Psoas muscle (tissue), 7 donors: ENCODE measurements at regions not wholly inside any gene's neighbourhood (a gene's known extent, or its start where the extent isn't known, plus 50 kb on each side); places are given as distances from the start of the nearest gene placed in this dataset.

Experiments
- ATAC-seq, 4 donors: fragments of 200-7000 bp; cut with Tn5 transposase; one replicate each; pipeline ENCODE4 v1.9.1; 2020; ENCODE audit warnings: moderate library complexity in 3 of 4, mild to moderate bottlenecking in 2 of 4
- DNase-seq, 2 donors: peaks; one replicate each; pipeline ENCODE4 v3.0.0-alpha.2; 2020
- H3K27ac ChIP-seq: fragments of 200-600 bp; one replicate; pipeline ENCODE4 v1.8.0; 2022
- H3K27me3 ChIP-seq, 3 donors: fragments of 200-600 bp in 1 of 3; one replicate each; pipeline versions ENCODE4 v1.6.1 to v1.8.0; 2013 to 2022; ENCODE audit warnings: low read length in 2 of 3, mild to moderate bottlenecking in 2 of 3, moderate library complexity in 1 of 3; ENCODE audit not compliant: insufficient read depth in 3 of 3
- H3K36me3 ChIP-seq, 2 donors: fragments of 200-600 bp in 1 of 2; one replicate each; pipeline versions ENCODE4 v1.6.1 to v1.8.0; 2013 to 2022; ENCODE audit warnings: low read depth in 1 of 2, mild to moderate bottlenecking in 1 of 2, moderate library complexity in 1 of 2; ENCODE audit not compliant: insufficient read depth in 1 of 2
- H3K4me1 ChIP-seq: fragments of 200-600 bp; one replicate; pipeline ENCODE4 v1.8.0; 2022
- H3K4me3 ChIP-seq: fragments of 200-600 bp; one replicate; pipeline ENCODE4 v1.8.0; 2022; ENCODE audit warnings: mild to moderate bottlenecking
- H3K9me3 ChIP-seq: fragments of 200-600 bp; one replicate; pipeline ENCODE4 v1.8.0; 2022
- WGBS, 3 donors: extraction: QIAGEN DNeasy Blood & Tissue Kit; methylation state at CpG; one replicate each; pipeline versions ENCODE4 v1.1.6 to v1.1.7; 2013; 5-methylcytosine and 5-hydroxymethylcytosine counted together
- intact Hi-C, 2 donors: fragments of 100-400 bp; cut with DNase I; formaldehyde crosslinking; loops; one replicate each; pipeline versions ENCODE4 v1.11.0 to v1.14.2; 2022
- TF ChIP-seq, protein P1 (sequence below): fragments of 200-600 bp; IDR thresholded peaks from one replicate; pipeline ENCODE4 v1.8.0; 2022; ENCODE audit warnings: antibody characterized with exemption
- donor health status: healthy with polysubstance abuse.
- donor health status: DM: no; HTN: no; CAD: no; lungs with moderate emphysema.
- donor health status: Bipolar disorder and iron deficiency.
- donor health status: healthy.
- donor health status: DM: yes; HTN: yes; CAD: no.
- donor health status: DM: no; HTN: no; CAD: no.
- donor health status: DM: yes; HTN: yes; CAD: no.

GRCh38 chr10:107665459-107665858, 501.0 kb upstream of the SORCS1 start:
- TF ChIP-seq, protein P1, sequence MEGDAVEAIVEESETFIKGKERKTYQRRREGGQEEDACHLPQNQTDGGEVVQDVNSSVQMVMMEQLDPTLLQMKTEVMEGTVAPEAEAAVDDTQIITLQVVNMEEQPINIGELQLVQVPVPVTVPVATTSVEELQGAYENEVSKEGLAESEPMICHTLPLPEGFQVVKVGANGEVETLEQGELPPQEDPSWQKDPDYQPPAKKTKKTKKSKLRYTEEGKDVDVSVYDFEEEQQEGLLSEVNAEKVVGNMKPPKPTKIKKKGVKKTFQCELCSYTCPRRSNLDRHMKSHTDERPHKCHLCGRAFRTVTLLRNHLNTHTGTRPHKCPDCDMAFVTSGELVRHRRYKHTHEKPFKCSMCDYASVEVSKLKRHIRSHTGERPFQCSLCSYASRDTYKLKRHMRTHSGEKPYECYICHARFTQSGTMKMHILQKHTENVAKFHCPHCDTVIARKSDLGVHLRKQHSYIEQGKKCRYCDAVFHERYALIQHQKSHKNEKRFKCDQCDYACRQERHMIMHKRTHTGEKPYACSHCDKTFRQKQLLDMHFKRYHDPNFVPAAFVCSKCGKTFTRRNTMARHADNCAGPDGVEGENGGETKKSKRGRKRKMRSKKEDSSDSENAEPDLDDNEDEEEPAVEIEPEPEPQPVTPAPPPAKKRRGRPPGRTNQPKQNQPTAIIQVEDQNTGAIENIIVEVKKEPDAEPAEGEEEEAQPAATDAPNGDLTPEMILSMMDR = no peak
- H3K9me3 ChIP-seq = no peaks in the 10 kb centered on the region
- H3K36me3 ChIP-seq = no peaks in the 10 kb centered on the region
- ATAC-seq = no peak
- WGBS, 3 donors = 74 to 85% (median 78%) methylated on average over 4 of the region's 4 CpGs
- no peaks in the 10 kb centered on the region for H3K27me3 ChIP-seq
- H3K27ac ChIP-seq = no peak overlapping the region
- H3K4me1 ChIP-seq = no peaks in the 10 kb centered on the region
- intact Hi-C loops = no loop called here
- no peak for DNase-seq
- no peak overlapping the region for H3K4me3 ChIP-seq

GRCh38 chr10:107657851-107658250, 493.3 kb upstream of the SORCS1 start:
- WGBS, 3 donors = 36 to 47% (median 38%) methylated on average over 3 of the region's 3 CpGs
- intact Hi-C loops = no loop called here
- no peak for ATAC-seq
- no peak overlapping the region for H3K27ac ChIP-seq
- no peaks in the 10 kb centered on the region for H3K27me3 ChIP-seq
- H3K4me1 ChIP-seq = no peaks in the 10 kb centered on the region
- H3K4me3 ChIP-seq = no peak overlapping the region
- no peak for DNase-seq
- no peaks in the 10 kb centered on the region for H3K36me3 ChIP-seq
- no peaks in the 10 kb centered on the region for H3K9me3 ChIP-seq
- TF ChIP-seq, protein P1 = no peak

- intact Hi-C loops = no loop called here
- DNase-seq (no peak), ATAC-seq (no peak)
- Histone ChIP-seq H3K9me3 (no peaks in the 10 kb centered on the region), H3K4me1 (no peaks in the 10 kb centered on the region), H3K27me3 (no peaks in the 10 kb centered on the region), H3K4me3 (no peak overlapping the region), H3K36me3 (no peaks in the 10 kb centered on the region), H3K27ac (no peak overlapping the region)
- TF ChIP-seq, protein P1 = no peak
Measured at GRCh38 chr10:107656932-107657331, 492.4 kb upstream of the SORCS1 start.

DNA sequence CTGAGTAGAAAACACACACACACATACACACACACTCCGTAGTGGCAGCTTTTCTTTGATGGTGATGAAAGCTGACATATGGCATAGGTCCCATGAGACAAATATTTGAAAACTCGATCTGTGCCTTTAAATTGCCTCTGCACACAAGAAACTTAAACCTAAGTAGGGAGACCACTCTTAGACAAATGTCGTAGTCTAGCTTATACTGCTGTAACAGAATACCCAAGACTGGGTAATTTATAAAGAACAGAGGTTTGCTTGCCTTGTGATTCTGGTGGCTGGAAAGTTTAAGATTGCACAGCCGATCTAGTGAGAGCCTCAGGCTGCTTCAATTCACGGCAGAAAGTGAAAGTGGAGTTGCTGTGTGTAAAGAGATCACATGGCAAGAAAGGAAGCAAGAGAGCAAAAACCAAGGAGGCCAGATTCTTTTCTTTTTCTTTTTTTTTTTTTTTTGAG, 489.4 kb upstream of the SORCS1 start:
- no peak for ATAC-seq

DNA sequence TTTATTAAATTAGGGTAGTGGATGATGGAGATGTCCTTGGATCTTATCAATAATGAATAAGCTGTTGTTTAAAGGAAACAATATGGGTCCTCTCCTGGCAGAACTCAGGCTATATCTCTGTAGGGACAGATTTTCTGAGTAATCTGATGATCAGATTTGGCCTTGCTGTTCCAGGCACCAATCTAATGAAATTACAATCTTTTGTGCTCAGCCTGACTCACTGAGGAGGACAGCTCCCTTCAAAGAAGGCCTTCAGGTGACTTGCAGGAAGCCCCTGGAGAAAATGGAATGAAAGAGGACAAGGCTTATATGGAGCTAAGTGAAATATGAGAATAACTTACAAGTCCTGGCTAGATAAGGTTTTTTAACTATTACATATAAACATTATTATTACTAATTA, 486.4 kb upstream of the SORCS1 start:
- intact Hi-C loops = no loop called here
- TF ChIP-seq, protein P1 = no peak
- ATAC-seq (no peak), DNase-seq (no peak)
- Histone ChIP-seq H3K36me3 (no peaks in the 10 kb centered on the region), H3K9me3 (no peaks in the 10 kb centered on the region), H3K4me3 (no peak overlapping the region), H3K27ac (no peak overlapping the region), H3K4me1 (no peaks in the 10 kb centered on the region), H3K27me3 (no peaks in the 10 kb centered on the region)

More for the DNA sequence above, 489.4 kb upstream of the SORCS1 start:
- H3K27me3 ChIP-seq = no peaks in the 10 kb centered on the region
- WGBS, 3 donors = 5 to 11% (median 6%) methylated on average over 5 of the region's 5 CpGs
- TF ChIP-seq, protein P1 = no peak
- H3K4me3 ChIP-seq = peak overlapping the region; percentile 55
- no peaks in the 10 kb centered on the region for H3K9me3 ChIP-seq
- intact Hi-C loops = no loop called here
- DNase-seq = no peak
- H3K27ac ChIP-seq = no peak overlapping the region
- no peaks in the 10 kb centered on the region for H3K4me1 ChIP-seq
- H3K36me3 ChIP-seq = no peaks in the 10 kb centered on the region
